ENCODE measurements at regions not wholly inside any gene's neighbourhood (a gene's known extent, or its start where the extent isn't known, plus 50 kb on each side); places are given as distances from the start of the nearest gene placed in this dataset.

GRCh38 chr20:51185277-51185676 lies 162.4 kb upstream of the KCNG1 start:
- no peak for TF ChIP-seq CTCF (IDR thresholded peaks at IDR 0.05; ENCODE audit: low read length)
- no peak for TF ChIP-seq EZH2phosphoT487 (IDR thresholded peaks at IDR 0.05; ENCODE audit: low read length)
